ENCODE measurements at regions not wholly inside any gene's neighbourhood (a gene's known extent, or its start where the extent isn't known, plus 50 kb on each side); places are given as distances from the start of the nearest gene placed in this dataset.
"Not testable (repeated sequence)": the region's sequence is repeated elsewhere in the genome, so short reads cannot be mapped to it uniquely, and the experiment has no call there.

DNA sequence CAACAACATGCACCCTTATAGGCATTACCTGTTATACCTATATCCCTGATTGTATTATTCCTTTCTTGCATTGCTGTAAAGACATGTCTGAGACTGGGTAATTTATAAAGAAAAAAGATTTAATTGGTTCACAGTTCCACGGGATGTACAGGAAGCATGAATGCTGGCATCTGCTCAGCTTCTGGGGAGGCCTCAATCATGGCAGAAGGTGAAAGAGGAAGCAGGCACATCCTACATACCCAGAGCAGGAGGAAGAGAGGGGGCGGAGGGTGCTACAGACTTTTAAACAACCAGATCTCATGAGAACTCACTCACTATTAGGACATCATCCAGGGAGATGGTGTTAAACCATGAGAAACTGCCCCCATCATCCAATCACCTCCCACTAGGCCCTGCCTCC, 191.7 kb upstream of the SPHKAP start:
- DNase-seq (ENCODE audit: low spot score in 2 of 2): no peak
- no peak for FAIRE-seq

DNA sequence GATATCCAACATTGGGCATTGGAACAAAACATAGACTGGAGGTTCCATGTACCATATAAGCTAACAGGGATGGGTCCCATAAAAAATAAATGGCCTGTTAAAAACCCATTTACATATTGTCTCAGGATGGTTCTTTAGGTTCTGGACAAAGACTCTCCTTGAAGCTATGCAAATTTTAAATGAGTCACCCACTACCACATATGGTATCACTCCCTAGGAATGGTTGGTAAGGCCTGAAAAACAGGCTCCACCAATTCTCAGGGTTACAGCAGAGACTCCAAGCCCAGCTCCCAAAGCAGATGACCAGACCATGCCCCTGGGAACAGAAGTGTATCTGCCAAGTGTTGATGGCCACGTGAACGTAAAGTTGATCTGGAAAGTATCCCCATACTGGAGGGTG, 190.7 kb upstream of the SPHKAP start:
- FAIRE-seq: no peak
- no peak for DNase-seq (ENCODE audit: low spot score in 2 of 2)

GRCh38 chr2:228369400-228370031, 188.0 kb upstream of the SPHKAP start:
- FAIRE-seq: no peak
- DNase-seq (ENCODE audit: low spot score in 2 of 2): no peak

- no peak for DNase-seq (ENCODE audit: low spot score in 2 of 2)
- no peak for FAIRE-seq
These were observed 185.9 kb upstream of the SPHKAP start for GRCh38 chr2:228367356-228367755.

DNA sequence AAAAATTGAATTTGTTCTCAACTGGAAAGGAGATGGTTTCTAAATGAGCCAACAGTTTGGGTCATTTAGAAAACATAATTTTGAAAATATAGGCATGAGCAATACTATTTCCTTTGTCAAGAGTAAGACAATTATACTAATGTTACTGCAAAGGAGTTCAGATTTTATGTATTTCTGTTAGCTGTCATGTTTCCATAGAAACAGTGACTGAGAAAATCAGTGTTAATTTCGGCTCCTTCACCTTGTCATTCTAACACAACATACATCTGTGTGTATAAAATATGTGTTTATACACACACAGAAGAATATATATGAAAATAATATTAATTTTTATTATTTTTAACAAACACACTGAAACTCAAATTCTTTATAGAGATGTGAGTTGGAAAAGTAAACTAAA, 178.0 kb upstream of the SPHKAP start:
- FAIRE-seq: no peak

GRCh38 chr2:228355897-228356296, 174.4 kb upstream of the SPHKAP start:
- DNase-seq (ENCODE audit: low spot score in 2 of 2): no peak
- FAIRE-seq: no peak

More for the DNA sequence above, 178.0 kb upstream of the SPHKAP start:
- DNase-seq (ENCODE audit: low spot score in 2 of 2): no peak

DNA sequence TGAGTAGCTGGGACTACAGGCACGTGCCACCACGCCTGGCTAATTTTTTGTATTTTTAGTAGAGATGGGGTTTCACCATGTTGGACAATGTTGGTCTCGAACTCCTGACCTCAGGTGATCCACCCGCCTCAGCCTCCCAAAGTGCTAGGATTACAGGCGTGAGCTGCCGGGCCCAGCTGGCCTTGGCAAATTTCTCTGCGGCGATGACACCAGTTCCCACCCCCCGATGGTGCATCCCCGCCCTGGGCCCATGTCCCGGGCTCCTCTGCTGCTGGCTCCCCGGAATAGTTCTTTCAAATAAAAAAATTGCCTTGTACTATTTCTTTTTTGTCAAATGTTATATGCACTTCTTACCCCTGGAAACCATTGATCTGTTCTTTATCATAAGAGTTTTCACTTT, 171.5 kb upstream of the SPHKAP start:
- not testable (repeated sequence) for DNase-seq (ENCODE audit: low spot score in 2 of 2); FAIRE-seq

DNA sequence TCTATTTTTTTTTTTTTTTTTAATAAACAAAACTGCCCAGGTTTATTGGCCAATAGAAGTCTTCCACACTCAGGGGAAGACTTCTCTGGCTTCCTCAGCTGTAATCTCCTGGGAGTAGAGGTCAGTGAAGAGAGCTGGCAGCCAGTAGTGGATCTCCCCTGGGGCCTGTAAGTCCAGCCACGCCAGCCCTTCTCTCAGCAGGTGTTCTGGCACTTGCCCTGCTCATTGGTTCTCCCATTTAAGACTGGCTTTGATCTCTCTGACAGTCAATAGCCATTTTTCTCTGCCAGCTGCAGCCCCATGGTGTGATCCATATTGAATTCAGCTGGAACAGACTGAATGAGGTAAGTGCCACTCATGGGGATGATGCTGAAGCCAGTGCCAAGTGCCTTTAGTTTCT, 170.6 kb upstream of the SPHKAP start:
- no peak for DNase-seq (ENCODE audit: low spot score in 2 of 2)
- FAIRE-seq: no peak

DNA sequence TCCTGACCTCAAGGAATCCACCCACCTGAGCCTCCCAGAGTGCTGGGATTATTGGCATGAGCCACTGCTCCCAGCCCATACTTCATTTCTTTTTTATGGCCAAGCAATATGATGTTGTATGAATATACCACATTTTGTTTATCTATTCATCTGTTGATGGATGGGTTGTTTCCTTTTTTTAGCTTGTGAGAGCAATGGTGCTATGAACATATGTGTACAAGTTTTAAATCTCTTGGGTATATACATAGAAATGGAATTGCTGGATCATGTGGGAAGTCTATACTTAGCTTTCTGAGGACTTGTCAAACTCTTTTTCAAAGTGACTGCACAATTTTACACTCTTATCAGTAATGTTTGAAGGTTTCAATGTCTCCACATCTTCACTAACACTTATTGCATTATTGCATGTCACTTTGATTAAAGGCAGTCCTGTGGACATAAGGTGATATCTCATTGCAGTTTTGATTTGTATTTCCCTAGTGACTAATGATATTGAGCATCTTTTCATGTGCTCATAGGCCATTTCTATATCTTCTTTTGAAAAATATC, 167.1 kb upstream of the SPHKAP start:
- FAIRE-seq (no peak), DNase-seq (ENCODE audit: low spot score in 2 of 2) (no peak)

GRCh38 chr2:228344531-228344930, 163.0 kb upstream of the SPHKAP start:
- DNase-seq (ENCODE audit: low spot score in 2 of 2) (no peak), FAIRE-seq (no peak)

- FAIRE-seq (no peak), DNase-seq (ENCODE audit: low spot score in 2 of 2) (no peak)
These were observed 158.0 kb upstream of the SPHKAP start for GRCh38 chr2:228339525-228339924.

DNA sequence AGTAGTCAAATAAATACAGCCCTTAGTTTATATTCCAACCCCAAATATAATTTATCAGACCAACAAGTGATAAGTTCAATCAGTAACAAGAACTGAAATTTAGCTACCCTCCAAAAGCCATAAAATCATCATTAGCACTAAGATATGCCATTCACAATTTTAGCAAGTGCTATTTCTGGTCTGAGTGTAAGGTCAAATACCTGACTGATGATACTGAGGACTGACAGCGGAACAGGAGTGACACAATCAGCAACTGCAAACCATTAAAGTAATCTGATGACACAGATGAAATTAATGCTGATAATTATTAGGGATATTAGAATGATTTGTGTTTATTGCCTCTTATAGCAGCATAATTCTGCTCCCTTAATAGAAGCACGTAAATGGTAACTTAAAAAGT, 152.7 kb upstream of the SPHKAP start:
- FAIRE-seq (no peak), DNase-seq (ENCODE audit: low spot score in 2 of 2) (no peak)

DNA sequence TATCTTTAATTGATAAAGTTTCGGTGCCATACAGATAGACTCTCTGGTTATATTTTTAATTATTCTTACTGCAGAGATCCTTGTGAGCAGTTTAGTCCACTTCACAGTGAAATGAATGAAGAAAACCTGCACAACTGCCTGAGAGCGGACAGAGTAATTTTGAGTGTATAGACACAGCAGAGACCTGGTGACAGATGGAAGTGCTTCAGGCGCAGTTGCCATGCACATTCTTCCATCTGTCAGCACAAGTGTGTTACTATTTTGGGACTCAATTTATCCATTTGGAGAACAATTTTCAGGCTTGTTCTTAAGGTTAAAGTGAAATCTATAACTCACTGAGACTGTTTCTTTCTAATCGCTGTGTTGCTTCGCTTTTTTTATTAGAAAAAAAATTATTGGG, 147.8 kb upstream of the SPHKAP start:
- no peak for DNase-seq (ENCODE audit: low spot score in 2 of 2)
- no peak for FAIRE-seq

- DNase-seq (ENCODE audit: low spot score in 2 of 2): no peak
- FAIRE-seq: no peak
These were observed 139.5 kb upstream of the SPHKAP start for GRCh38 chr2:228321015-228321414.

GRCh38 chr2:228318218-228318617, 136.7 kb upstream of the SPHKAP start:
- DNase-seq (ENCODE audit: low spot score in 2 of 2) (no peak), FAIRE-seq (no peak)

DNA sequence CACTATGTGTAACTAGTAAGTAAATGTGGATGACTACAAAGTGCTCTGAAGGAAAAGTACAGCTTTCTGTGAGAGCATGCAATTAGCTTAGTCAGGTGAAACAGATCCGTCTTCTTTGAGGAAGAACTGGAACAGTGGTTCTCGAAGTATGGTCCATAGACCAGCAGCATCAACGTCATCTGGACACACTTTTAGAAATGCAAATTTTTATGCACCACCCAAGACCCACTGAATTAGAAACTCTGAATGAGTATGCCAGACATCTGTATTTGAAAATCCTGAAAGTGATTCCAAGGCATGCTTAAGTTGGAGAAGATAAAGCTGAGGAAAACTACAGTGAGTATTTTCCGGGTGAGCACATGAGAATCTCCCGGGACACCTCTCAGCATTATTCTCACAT, 130.7 kb upstream of the SPHKAP start:
- FAIRE-seq: no peak
- DNase-seq (ENCODE audit: low spot score in 2 of 2): no peak

DNA sequence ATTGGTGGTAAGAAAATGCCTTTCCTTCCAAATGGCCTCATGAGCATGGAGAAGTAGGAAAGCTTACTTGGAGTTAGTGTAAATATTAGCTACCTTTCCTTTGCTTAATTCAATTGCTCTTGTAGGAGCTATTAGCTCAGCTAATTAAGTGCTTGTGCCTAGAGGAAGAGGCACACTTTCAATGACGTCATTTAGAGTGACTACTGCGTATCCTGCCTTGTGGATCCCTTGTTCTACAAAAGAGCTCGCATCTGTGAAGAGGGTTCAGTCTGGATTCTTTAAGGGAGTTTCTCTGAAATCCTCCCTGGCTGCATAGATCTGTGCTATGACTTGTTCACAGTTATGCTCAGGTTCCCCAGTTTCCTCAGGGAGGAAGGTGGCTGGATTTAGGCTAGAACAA, 122.5 kb upstream of the SPHKAP start:
- FAIRE-seq (no peak), DNase-seq (ENCODE audit: low spot score in 2 of 2) (no peak)

- FAIRE-seq (no peak), DNase-seq (ENCODE audit: low spot score in 2 of 2) (no peak)
These were observed 102.1 kb upstream of the SPHKAP start for GRCh38 chr2:228283491-228284171.

DNA sequence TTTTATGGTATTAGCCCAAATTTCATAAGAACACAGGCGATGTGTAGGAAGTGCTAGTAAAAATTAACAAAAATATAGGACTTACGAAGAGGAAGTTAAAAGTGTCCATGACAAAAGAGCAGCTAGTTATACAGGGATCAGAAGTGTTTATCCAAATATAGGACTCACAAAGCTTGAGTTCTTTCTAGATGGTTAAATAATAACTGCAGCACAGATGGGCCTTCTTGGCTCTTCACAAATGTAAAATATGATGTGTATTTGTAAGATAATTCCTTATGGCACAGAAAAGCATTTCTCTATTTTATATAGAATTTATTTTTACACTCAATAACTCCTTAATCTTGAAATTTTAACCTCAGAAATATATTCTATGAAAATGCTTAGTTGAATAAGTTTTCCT, 100.9 kb upstream of the SPHKAP start:
- no peak for DNase-seq (ENCODE audit: low spot score in 2 of 2)

GRCh38 chr2:228273159-228273558, 91.7 kb upstream of the SPHKAP start:
- FAIRE-seq: no peak
- DNase-seq (ENCODE audit: low spot score in 2 of 2): no peak

More for the DNA sequence above, 100.9 kb upstream of the SPHKAP start:
- FAIRE-seq: no peak

DNA sequence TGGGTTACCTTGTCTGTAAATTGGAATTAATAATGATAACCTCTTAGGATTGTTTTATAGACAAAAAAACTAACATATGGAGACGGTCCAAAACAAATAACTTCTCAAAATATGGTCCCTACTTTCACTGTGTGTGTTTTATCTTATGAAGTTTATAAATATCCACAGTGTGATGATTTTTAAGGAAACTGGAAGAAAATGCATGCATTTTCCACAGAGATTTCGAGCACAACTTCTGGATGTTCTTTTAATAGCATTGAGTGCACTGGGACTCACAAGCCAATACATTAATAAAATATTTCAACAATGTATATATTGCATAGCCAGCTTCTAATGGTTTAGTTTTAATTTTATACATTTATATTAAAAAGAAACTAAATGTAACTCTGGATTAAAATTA, 87.9 kb upstream of the SPHKAP start:
- no peak for FAIRE-seq
- DNase-seq (ENCODE audit: low spot score in 2 of 2): no peak

DNA sequence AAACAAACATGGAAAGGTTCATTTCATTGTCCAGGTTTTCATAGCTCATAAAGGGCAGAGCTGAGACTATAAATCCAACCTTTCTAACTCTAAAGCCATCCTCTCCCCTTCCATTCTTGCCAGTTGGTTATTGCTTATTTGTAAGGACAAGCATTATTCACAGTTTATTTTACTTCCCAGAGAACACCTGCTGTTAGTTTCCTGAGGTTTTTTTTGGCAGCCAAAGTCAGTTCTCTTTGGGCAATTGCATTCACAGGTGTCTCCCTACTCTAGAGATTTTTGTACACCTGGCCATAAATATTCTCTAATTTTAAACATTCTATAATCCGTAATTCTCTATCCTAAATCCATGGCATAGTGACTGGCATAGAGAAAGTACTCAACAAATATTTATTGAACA, 87.3 kb upstream of the SPHKAP start:
- FAIRE-seq: no peak

More for the DNA sequence above, 87.3 kb upstream of the SPHKAP start:
- DNase-seq (ENCODE audit: low spot score in 2 of 2): no peak

All from frontal cortex (tissue), 3 donors.